ENCODE measurements at regions not wholly inside any gene's neighbourhood (a gene's known extent, or its start where the extent isn't known, plus 50 kb on each side); places are given as distances from the start of the nearest gene placed in this dataset.

GRCh38 chr2:107584577-107584976, 242.1 kb upstream of the RGPD4 start:
- TF ChIP-seq CTCF (IDR thresholded peaks at IDR 0.05) (no peak), POLR2AphosphoS5 (IDR thresholded peaks at IDR 0.05) (no peak)

Data from upper lobe of left lung (tissue), 4 donors.